Limb (tissue), 2 donors: ENCODE measurements at regions not wholly inside any gene's neighbourhood (a gene's known extent, or its start where the extent isn't known, plus 50 kb on each side); places are given as distances from the start of the nearest gene placed in this dataset.

ENCODE experiments used
- DNase-seq, 2 donors: peaks; one replicate each; pipeline ENCODE4 v3.0.0-alpha.2; 2016; ENCODE audit errors: extremely low spot score in 2 of 2

- DNase-seq = no peak
These were observed 129.7 kb upstream of the TMEM161B start for GRCh38 chr5:88398316-88398715.

- DNase-seq = peak in 1 of 2 donors; percentile 47
These were observed 128.2 kb upstream of the TMEM161B start for GRCh38 chr5:88396751-88397281.

DNA sequence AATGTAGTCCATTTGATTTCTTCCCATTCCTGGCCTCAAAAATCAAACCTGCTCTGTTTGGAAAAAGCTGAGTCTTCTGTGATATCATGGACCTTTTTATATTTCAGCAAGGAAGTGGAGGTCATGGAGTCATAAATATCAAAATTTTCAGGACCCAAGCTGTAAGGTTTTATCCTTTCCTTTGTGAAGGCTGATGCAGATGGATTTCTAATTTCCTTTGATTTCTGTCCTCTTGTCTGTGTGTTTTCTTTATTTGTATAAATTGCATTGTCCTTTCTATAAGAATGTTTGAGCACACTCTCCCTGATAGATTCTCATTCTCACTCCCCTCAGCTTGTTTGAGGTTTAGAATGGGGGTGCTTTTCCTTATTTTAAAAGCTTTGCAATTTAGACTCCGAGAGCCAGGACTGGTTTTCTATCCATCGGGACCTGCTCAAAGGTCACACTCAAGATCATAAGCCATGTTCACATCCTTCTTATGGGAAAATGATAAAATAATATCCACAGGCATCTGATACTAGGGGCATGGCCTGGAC, 127.4 kb upstream of the TMEM161B start:
- DNase-seq = no peak

DNA sequence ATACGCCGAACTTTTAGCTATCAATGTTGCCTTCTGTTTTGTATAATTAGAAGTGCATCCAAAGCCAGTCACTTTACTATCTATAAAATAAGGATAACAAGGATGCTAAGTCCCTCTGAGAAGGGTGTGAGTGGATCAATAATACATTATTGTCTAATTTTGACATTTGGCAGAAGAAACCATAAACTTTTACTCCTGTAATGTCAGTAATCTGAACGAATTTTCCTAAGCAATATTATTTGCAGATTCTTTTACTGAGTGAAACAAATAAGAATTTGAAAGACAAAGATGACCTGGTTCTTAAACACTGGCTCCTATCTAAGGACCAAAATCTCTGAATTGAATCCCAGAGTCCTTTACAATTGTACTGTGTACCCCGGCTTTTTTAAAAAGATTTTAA, 126.6 kb upstream of the TMEM161B start:
- DNase-seq = no peak

GRCh38 chr5:88394536-88395175, 126.0 kb upstream of the TMEM161B start:
- no peak for DNase-seq

DNA sequence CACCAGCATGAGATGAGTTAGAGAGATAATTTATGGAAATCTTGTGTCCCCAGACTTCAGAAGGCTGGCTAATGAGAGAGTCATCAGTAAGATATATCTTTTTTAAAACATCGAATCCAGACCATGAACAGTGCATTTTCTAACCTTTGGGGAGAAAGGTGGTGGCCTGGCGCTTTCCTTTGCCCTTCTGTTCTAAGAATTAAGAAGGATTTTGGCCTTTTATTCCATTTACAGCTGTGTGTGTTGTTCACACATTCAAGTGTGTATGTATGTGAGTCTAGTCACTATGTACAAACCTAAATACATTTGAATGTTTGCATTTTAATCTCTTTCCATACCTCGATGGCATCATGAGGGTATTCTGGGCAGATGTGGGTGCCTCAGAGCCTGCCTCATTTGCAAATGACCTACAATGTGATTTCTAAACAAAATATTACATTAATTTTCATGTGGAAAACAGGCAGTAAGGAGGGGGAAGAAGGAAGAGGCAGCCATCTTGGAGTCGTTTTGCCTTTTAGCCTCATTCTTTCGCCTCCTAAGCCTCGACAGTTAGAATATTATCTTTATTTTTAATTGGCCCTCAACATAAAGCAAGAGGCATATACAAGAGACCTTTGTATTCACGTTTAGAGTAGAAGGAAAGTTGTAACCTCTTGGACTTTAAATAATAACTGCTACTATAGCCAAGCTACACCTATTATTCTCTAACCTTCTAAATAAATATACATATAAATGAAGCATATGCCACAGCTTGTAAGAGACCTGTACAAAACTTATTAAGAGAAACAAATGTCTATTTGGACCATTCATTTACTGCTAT, 125.3 kb upstream of the TMEM161B start:
- DNase-seq = no peak

DNA sequence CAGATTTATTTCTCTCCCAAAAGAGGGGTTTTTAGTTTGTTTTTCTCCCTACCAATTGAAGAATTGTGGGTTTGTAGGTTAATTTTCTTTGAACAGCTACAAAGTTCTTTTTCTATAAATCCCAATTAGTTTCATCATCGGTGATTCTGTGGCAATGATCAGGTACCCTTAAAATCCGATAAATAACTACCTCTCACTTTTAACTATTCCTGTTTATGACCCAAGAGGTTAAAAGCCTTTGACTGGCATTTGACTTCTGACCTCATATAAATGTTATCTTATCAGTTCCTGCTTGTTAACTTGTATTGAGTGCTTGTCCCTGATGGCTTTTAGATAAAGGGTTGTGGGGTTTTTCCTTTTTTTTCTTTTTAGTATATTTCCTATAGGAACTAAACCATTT, 124.4 kb upstream of the TMEM161B start:
- DNase-seq = no peak

- DNase-seq = no peak
These were observed 123.3 kb upstream of the TMEM161B start for GRCh38 chr5:88391991-88392390.

GRCh38 chr5:88391116-88391515, 122.5 kb upstream of the TMEM161B start:
- DNase-seq = peak in 1 of 2 donors; percentile 45

DNA sequence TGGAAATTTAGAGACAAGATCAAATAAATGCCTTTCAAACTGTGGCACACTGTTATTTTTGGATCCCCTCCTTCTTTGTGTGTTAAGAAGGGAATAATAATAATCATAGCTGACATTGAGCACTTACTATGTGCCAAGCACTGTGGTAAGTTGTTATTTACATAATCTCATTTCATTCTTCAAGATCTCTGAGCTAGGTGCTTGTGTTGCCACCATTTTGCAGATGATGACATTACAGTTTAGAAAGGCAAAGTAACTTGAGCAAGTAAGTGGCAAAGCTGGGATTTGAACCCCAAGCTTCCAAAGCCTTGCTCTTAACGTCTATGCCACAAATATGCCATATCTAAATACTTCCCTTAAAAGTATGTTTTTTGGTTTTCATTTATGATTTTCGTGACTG, 121.8 kb upstream of the TMEM161B start:
- DNase-seq = no peak

- DNase-seq = no peak
These were observed 121.4 kb upstream of the TMEM161B start for GRCh38 chr5:88390096-88390441.

DNA sequence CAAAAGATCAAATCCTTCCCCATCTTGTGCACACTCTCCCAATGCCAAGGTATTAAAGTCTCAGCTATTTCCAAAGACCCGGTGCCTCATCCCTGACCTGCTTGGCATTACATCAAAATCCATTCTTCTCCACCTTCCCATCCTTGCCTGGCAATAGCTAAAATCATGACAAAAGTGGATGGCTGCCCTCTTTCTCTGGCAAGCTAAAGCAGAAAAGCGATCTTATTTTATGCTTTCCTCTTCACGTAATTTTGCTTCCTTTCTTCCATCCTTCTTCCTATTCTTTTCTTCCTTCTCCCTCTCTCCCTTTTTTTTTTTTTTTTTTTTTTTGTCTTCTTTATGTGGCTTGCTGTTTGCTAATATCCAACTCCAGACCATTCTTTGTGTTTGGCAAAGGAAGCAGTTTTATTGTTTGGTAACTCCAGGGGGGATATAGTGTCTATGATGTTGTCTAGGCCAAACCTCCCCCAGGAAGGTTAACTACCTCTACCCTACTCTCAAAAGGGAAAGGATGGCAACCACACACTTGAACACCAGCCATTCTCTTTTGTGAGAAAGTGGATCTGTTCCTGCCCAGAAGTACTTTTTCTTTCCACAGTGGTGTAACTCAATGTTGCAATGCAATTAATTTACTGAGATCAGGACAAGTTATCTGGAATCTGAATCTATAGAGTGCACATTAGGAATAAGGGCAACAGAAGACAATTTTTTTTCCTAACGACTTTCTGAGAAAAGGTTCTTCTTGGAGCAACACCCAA, 120.9 kb upstream of the TMEM161B start:
- no peak for DNase-seq

- DNase-seq = no peak
These were observed 120.1 kb upstream of the TMEM161B start for GRCh38 chr5:88388476-88389337.

DNA sequence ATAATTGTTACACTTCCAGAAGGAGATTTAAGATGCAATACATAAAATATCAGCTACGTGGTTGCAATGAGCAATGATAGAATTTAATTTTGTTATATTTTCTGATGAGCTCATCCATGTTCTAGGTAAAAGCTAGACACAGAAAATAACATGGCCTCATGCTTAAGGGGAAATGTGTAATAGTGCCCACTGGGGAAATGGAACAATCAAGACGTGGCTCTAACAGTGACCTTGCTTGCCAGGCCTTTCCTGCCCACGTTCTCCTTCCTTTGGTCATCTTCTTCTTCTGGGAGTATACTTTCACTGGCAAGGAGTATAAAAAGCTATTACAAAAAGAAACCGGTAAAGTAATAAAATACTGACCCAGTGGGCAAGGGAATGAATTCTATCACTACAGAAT, 116.2 kb upstream of the TMEM161B start:
- no peak for DNase-seq

GRCh38 chr5:88380332-88380731, 111.7 kb upstream of the TMEM161B start:
- DNase-seq = no peak

- no peak for DNase-seq
These were observed 109.3 kb upstream of the TMEM161B start for GRCh38 chr5:88377705-88378656.

- DNase-seq = no peak
These were observed 108.6 kb upstream of the TMEM161B start for GRCh38 chr5:88377240-88377639.

DNA sequence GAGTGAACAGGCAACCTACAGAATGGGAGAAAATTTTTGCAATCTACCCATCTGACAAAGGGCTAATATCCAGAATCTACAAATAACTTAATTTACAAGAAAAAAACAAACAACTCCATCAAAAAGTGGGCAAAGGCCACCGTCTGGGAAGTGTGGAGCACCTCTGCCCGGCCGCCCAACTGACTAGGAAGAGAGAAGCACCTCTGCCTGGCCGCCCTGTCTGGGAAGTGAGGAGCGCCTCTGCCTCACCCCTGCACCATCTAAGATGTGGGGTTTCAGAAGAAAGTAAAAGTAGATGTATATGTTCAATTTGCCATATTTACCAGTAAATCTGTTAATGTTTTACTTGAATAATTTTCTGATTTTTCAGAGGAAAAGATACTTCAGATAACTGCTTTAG, 108.1 kb upstream of the TMEM161B start:
- no peak for DNase-seq

DNA sequence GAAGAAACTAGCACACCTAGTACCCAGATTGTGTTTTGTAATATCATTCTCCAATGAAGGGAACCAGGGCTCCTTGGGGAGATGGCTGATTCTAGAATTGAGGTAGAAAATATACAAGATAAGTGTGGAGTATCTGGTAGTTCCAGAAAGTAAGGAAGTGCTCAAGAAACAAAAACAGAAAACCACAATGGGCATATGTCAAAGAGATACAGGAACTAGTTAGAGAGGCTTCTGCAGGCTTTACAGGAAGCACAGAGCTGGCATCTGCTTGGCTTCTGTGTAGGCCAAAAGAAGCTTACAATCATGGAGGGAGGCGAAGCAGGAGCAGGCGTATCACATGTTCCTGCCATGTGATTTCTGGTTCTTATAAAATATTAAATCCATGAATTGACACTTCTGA, 105.7 kb upstream of the TMEM161B start:
- DNase-seq = no peak

- no peak for DNase-seq
These were observed 102.2 kb upstream of the TMEM161B start for GRCh38 chr5:88370824-88371223.
